GM12878 (cell line): ENCODE measurements at regions not wholly inside any gene's neighbourhood (a gene's known extent, or its start where the extent isn't known, plus 50 kb on each side); places are given as distances from the start of the nearest gene placed in this dataset.

Experiments used
- ATAC-seq: fragments of 200-7000 bp; cut with Tn5 transposase; 3 replicates; pipeline ENCODE4 v1.9.1; 2020; ENCODE audit warnings: mild to moderate bottlenecking, moderate library complexity
- BruUV-seq: library from RNA; stranded (reverse); fragments of 400-500 nt; replicated peaks from 2 replicates; lab custom pipeline; 2021; lab: Mats Ljungman, UMichigan
- CTCF ChIA-PET: fragments of 300-600 bp; sonication (Branson Sonifier 250); formaldehyde crosslinking; extraction: SDS; loops from one replicate; lab custom pipeline; 2021; ENCODE audit warnings: inconsistent platforms; lab: Yijun Ruan, JAX
- POLR2A ChIA-PET: fragments of 350-600 bp; formaldehyde crosslinking; extraction: SDS; loops from one replicate; lab custom pipeline; 2021; ENCODE audit warnings: inconsistent platforms; lab: Charles Lee
- RAD21 ChIA-PET: fragments of 300-600 bp; sonication (Branson Sonifier 250); formaldehyde crosslinking; loops from one replicate; lab custom pipeline; 2023; ENCODE audit warnings: antibody characterized with exemption; ENCODE audit not compliant: unreplicated experiment; lab: Charles Lee
- SMC1A ChIA-PET: fragments of 300-600 bp; sonication (Branson Sonifier 250); formaldehyde crosslinking; loops from one replicate; lab custom pipeline; 2023; ENCODE audit not compliant: unreplicated experiment, uncharacterized antibody; lab: Charles Lee
- DNase-seq: peaks from one replicate; pipeline ENCODE4 v3.0.0-alpha.2; 2011; ENCODE audit warnings: low read depth, low spot score
- FAIRE-seq: peaks from 3 replicates; lab custom pipeline; 2011; peaks lifted over from hg19 to GRCh38; lab: Jason Lieb, UNC
- H2AFZ ChIP-seq: 2 replicates; pipeline ENCODE4 v1.6.0; 2011; ENCODE audit warnings: low read depth, low read length, control low read depth; ENCODE audit not compliant: control insufficient read depth
- H3K27ac ChIP-seq: 2 replicates; pipeline ENCODE4 v1.5.1; 2011; ENCODE audit warnings: control low read depth; ENCODE audit not compliant: control insufficient read depth, insufficient read depth
- H3K27me3 ChIP-seq, 2 experiments: replicated peaks in 1 of 2; 2 replicates each; pipeline versions ENCODE4 v1.6.0 to v1.6.1; 2011; ENCODE audit warnings: low read length in 1 of 2; ENCODE audit not compliant: control insufficient read depth in 2 of 2, insufficient read depth in 2 of 2
- H3K36me3 ChIP-seq, 2 experiments: 2 replicates each; pipeline ENCODE4 v1.5.1; 2011; ENCODE audit warnings: low read length in 1 of 2; ENCODE audit not compliant: control insufficient read depth in 2 of 2, insufficient read depth in 2 of 2
- H3K4me1 ChIP-seq: 2 replicates; pipeline ENCODE4 v1.6.1; 2011; ENCODE audit warnings: mild to moderate bottlenecking, low read length, moderate library complexity, mixed read lengths; ENCODE audit not compliant: control insufficient read depth, insufficient read depth
- H3K4me2 ChIP-seq: 2 replicates; pipeline ENCODE4 v1.6.0; 2011; ENCODE audit warnings: control low read depth; ENCODE audit not compliant: control insufficient read depth, insufficient read depth
- H3K4me3 ChIP-seq: fragments of 200-600 bp; sonication (generic); 2 replicates; pipeline ENCODE4 v1.5.1; 2016
- H3K79me2 ChIP-seq: 2 replicates; pipeline ENCODE4 v1.6.0; 2011; ENCODE audit warnings: low read length; ENCODE audit not compliant: control insufficient read depth, insufficient read depth
- H3K9ac ChIP-seq: 2 replicates; pipeline ENCODE4 v1.8.0; 2011; ENCODE audit warnings: low read length, control low read depth, mixed read lengths; ENCODE audit not compliant: control insufficient read depth, insufficient read depth
- H3K9me3 ChIP-seq: replicated peaks from 3 replicates; pipeline ENCODE4 v1.5.1; 2011; ENCODE audit warnings: mild to moderate bottlenecking, low read length; ENCODE audit not compliant: control insufficient read depth, insufficient read depth
- H4K20me1 ChIP-seq: 2 replicates; pipeline ENCODE4 v1.6.0; 2011; ENCODE audit not compliant: control insufficient read depth, insufficient read depth
- BACH1 ChIP-seq: fragments of 450-650 bp; IDR thresholded peaks from 2 replicates; pipeline ENCODE4 v1.6.1; 2017; ENCODE audit warnings: mild to moderate bottlenecking, borderline replicate concordance
- NR2C2 ChIP-seq: IDR thresholded peaks from 2 replicates; pipeline ENCODE4 v1.6.1; 2011; ENCODE audit warnings: borderline replicate concordance, low read depth; ENCODE audit not compliant: control insufficient read depth, insufficient read length
- RAD21 ChIP-seq: IDR thresholded peaks from 2 replicates; pipeline ENCODE4 v1.6.1; 2011; ENCODE audit warnings: mild to moderate bottlenecking, low read depth, low read length, moderate library complexity; ENCODE audit not compliant: insufficient read depth
- WGBS: methylation state at CpG from one replicate; pipeline ENCODE4 v1.1.6; 2016; ENCODE audit warnings: low lambda C conversion rate; ENCODE audit not compliant: insufficient replicate concordance, insufficient coverage; ENCODE audit errors: missing lambda C conversion rate; 5-methylcytosine and 5-hydroxymethylcytosine counted together
- in situ Hi-C: fragments of 300-500 bp; cut with MboI; formaldehyde crosslinking; loops from 9 replicates; pipeline ENCODE4 v1.14.3; 2018; ENCODE audit warnings: mixed read lengths
- intact Hi-C: fragments of 100-400 bp; cut with micrococcal nuclease; formaldehyde crosslinking; loops from one replicate; pipeline ENCODE4 v1.14.2; 2022; ENCODE audit not compliant: unreplicated experiment
- TF ChIP-seq, protein P1 (sequence below), 3 experiments: IDR thresholded peaks in 2 of 3; conservative IDR thresholded peaks in 1 of 3; 2 replicates each; pipeline ENCODE4 v1.5.1; 2011; ENCODE audit warnings: low read depth in 3 of 3, low read length in 3 of 3, mild to moderate bottlenecking in 3 of 3, control low read depth in 2 of 3, moderate library complexity in 2 of 3, inconsistent platforms in 1 of 3, mixed read lengths in 1 of 3; ENCODE audit not compliant: control insufficient read depth in 2 of 3, insufficient read depth in 1 of 3; ENCODE audit errors: extremely low read depth in 1 of 3

DNA sequence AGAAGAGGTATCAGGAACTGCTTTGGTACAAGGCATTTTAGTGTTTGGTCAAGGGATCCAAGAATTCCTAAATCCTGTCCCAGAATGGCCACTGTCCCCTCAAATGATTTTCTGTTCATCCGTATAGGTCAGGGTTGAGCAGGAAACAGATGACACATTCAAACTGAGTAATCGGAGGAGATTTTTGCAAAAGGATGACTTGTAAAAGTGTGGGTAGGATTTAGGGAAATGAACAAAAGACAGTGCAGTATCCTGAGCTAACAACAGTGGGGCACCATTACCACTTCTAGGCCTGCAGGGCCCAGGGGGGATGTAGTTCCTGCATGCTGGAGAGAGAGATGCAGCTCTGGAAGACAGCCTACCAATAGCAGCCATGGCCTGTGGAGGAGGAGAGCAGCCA, 290.1 kb downstream of the ZSWIM6 start:
- intact Hi-C loops = no loop called here
- SMC1A ChIA-PET = interaction anchor here (1.5 kb wide), 1 partner anchor 421 kb away, joined by 4 read pairs; no protein-coding TSS in a partner anchor

DNA sequence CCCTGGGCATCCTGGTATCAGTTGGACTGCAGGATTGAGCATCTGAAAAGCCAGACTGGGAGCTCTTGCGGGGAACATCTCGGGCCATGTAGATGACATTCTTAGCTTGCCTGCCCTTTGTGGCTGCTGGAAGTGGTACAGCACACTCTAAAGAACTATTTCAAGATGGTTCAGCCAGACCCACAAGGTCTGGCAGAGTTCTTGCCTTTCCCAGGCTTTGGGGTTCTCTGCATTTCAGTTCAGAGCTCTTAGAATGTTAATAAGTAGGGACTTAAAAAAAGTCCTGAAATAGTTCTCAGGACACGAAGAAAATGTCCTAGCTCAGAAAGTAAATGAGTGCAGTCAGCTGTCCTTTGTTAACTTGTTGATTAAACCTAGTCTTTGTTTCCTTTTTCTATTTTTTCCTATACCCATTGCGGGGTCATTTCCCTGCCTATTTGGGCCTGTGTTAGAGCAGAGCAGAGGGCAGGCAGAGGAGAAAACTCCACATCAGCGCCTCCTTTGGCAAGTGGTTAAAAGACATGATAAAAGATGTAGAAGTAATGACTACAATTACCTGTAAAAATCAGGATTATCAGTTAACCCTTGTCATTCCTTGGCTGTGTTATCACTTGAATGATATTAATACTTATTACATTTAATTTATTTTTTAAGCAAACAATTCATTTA, 291.5 kb downstream of the ZSWIM6 start:
- intact Hi-C loops (no loop called here), in situ Hi-C loops (no loop called here)
- no peak overlapping the region for H3K9ac ChIP-seq
- H3K4me1 ChIP-seq = no peaks in the 10 kb centered on the region
- no peak overlapping the region for H2AFZ ChIP-seq
- no peaks in the 10 kb centered on the region for H3K79me2 ChIP-seq
- ChIA-PET SMC1A (interaction anchor here (1.0 to 1.5 kb wide), 4 partner anchors 10 to 422 kb away, joined by 3 to 4 read pairs (median 4); no protein-coding TSS in a partner anchor), RAD21 (interaction anchor here (0.9 kb wide), 1 partner anchor 18 kb away, joined by 3 read pairs; no protein-coding TSS in a partner anchor), CTCF (interaction anchor here (0.6 to 2.0 kb wide), 4 partner anchors 9 to 810 kb away, joined by 3 to 8 read pairs (median 4); no protein-coding TSS in a partner anchor), POLR2A (no interaction called here)
- no peak overlapping the region for H3K4me3 ChIP-seq
- H3K27ac ChIP-seq = no peak overlapping the region
- FAIRE-seq (no peak), ATAC-seq (peak; percentile 47), DNase-seq (no peak)
- TF ChIP-seq NR2C2 = no peak
- TF ChIP-seq, protein P1, sequence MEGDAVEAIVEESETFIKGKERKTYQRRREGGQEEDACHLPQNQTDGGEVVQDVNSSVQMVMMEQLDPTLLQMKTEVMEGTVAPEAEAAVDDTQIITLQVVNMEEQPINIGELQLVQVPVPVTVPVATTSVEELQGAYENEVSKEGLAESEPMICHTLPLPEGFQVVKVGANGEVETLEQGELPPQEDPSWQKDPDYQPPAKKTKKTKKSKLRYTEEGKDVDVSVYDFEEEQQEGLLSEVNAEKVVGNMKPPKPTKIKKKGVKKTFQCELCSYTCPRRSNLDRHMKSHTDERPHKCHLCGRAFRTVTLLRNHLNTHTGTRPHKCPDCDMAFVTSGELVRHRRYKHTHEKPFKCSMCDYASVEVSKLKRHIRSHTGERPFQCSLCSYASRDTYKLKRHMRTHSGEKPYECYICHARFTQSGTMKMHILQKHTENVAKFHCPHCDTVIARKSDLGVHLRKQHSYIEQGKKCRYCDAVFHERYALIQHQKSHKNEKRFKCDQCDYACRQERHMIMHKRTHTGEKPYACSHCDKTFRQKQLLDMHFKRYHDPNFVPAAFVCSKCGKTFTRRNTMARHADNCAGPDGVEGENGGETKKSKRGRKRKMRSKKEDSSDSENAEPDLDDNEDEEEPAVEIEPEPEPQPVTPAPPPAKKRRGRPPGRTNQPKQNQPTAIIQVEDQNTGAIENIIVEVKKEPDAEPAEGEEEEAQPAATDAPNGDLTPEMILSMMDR (IDR thresholded peaks at IDR 0.05 in 2 of 3, conservative IDR thresholded peaks at IDR 0.05 in 1 of 3; ENCODE audit: control insufficient read depth in 2 of 3, extremely low read depth in 1 of 3, insufficient read depth in 1 of 3, low read depth in 3 of 3, low read length in 3 of 3) = peak in 1 of 3 experiments; percentile 26; a peak in 1 of 6 replicates
- TF ChIP-seq RAD21 = 0 out of 2 replicates have a peak, but pooled peaks have one; percentile 11
- H3K27me3 ChIP-seq = peaks cover 4 to 13% of the 10 kb centered on the region in 2 experiments
- H3K9me3 ChIP-seq = no peaks in the 10 kb centered on the region
- no peak overlapping the region for H3K4me2 ChIP-seq
- WGBS = 21% methylated on average over 5 of the region's 5 CpGs
- no peaks in the 10 kb centered on the region; the same call in 1 of the 2 replicates for H4K20me1 ChIP-seq
- BruUV-seq = no TSS peak
- no peaks in the 10 kb centered on the region for H3K36me3 ChIP-seq

More for the DNA sequence above, 290.1 kb downstream of the ZSWIM6 start:
- BruUV-seq = no TSS peak
- Histone ChIP-seq H3K4me2 (no peak overlapping the region), H3K36me3 (no peaks in the 10 kb centered on the region), H3K27me3 (peaks cover 4 to 13% of the 10 kb centered on the region in 2 experiments), H3K4me3 (no peak overlapping the region), H3K27ac (no peak overlapping the region), H3K9me3 (no peaks in the 10 kb centered on the region), H4K20me1 (no peaks in the 10 kb centered on the region; the same call in 1 of the 2 replicates), H3K79me2 (no peaks in the 10 kb centered on the region), H3K9ac (no peak overlapping the region), H2AFZ (no peak overlapping the region), H3K4me1 (no peaks in the 10 kb centered on the region)
- DNase-seq (no peak), FAIRE-seq (no peak), ATAC-seq (no peak)
- in situ Hi-C loops = no loop called here
- ChIA-PET RAD21 (interaction anchor here (0.5 kb wide), 1 partner anchor 35 kb away, joined by 3 read pairs; no protein-coding TSS in a partner anchor), CTCF (no interaction called here), POLR2A (no interaction called here)
- TF ChIP-seq BACH1 = no peak
- WGBS = 85% methylated on average over 2 of the region's 2 CpGs
